HepG2 (cell line): ENCODE measurements at regions not wholly inside any gene's neighbourhood (a gene's known extent, or its start where the extent isn't known, plus 50 kb on each side); places are given as distances from the start of the nearest gene placed in this dataset.

ENCODE experiments used
- ATAC-seq: fragments of 200-7000 bp; cut with Tn5 transposase; 3 replicates; pipeline ENCODE4 v1.9.1; 2020; ENCODE audit warnings: mild to moderate bottlenecking, moderate library complexity
- BruUV-seq: library from RNA; stranded (reverse); fragments of 400-500 nt; replicated peaks from 2 replicates; lab custom pipeline; 2021; lab: Mats Ljungman, UMichigan
- CTCF ChIA-PET: fragments of 300-600 bp; formaldehyde crosslinking; extraction: SDS; loops from one replicate; lab custom pipeline; 2021; ENCODE audit warnings: low total read pairs, inconsistent platforms, low intra/inter-chr PET ratio; lab: Yijun Ruan, JAX
- POLR2A ChIA-PET: fragments of 350-600 bp; sonication (Branson Sonifier 250); formaldehyde crosslinking; loops from one replicate; lab custom pipeline; 2020; ENCODE audit warnings: antibody characterized with exemption, inconsistent platforms; lab: Yijun Ruan, JAX
- DNase-seq: peaks from one replicate; pipeline ENCODE4 v3.0.0-alpha.2; 2015; ENCODE audit warnings: low spot score
- FAIRE-seq: peaks from 3 replicates; lab custom pipeline; 2011; peaks lifted over from hg19 to GRCh38; lab: Jason Lieb, UNC
- H2AFZ ChIP-seq: one replicate; pipeline ENCODE4 v1.6.1; 2011; ENCODE audit warnings: low read length, inconsistent platforms
- H3K27ac ChIP-seq: fragments of 300-600 bp; 3 replicates; pipeline ENCODE4 v1.8.0; 2011; ENCODE audit warnings: mixed run types, mild to moderate bottlenecking, mixed read lengths, low read length, inconsistent platforms; ENCODE audit not compliant: insufficient read depth; ENCODE audit errors: extremely low read length
- H3K27me3 ChIP-seq, 2 experiments: fragments of 200-600 bp in 1 of 2; 2 replicates in 1 of 2; 3 replicates in 1 of 2; pipeline versions ENCODE4 v1.6.0 to v1.8.0; 2011; ENCODE audit warnings: low read length in 2 of 2, mild to moderate bottlenecking in 2 of 2, moderate library complexity in 2 of 2, inconsistent platforms in 1 of 2; ENCODE audit not compliant: insufficient read depth in 2 of 2, control insufficient read depth in 1 of 2
- H3K36me3 ChIP-seq, 2 experiments: fragments of 200-600 bp in 1 of 2; replicated peaks in 1 of 2; 2 replicates in 1 of 2; 3 replicates in 1 of 2; pipeline versions ENCODE4 v1.5.1 to v1.8.0; 2011; ENCODE audit warnings: low read length in 2 of 2, inconsistent platforms in 1 of 2; ENCODE audit not compliant: insufficient read depth in 2 of 2, control insufficient read depth in 1 of 2
- H3K4me1 ChIP-seq: 2 replicates; pipeline ENCODE4 v1.5.1; 2012; ENCODE audit warnings: low read length, inconsistent platforms; ENCODE audit not compliant: insufficient read depth
- H3K4me2 ChIP-seq: 2 replicates; pipeline ENCODE4 v1.6.0; 2011; ENCODE audit warnings: low read depth, low read length, inconsistent platforms
- H3K4me3 ChIP-seq, 3 experiments: fragments of 200-600 bp in 1 of 3; sonication (generic), shearing (Covaris generic) in 1 of 3; replicated peaks in 1 of 3; 2 replicates each; pipeline ENCODE4 v1.5.1; 2011 to 2016; ENCODE audit warnings: low read length in 3 of 3, inconsistent platforms in 2 of 3, low read depth in 2 of 3, mild to moderate bottlenecking in 2 of 3, control low read depth in 1 of 3, mixed read lengths in 1 of 3; ENCODE audit not compliant: insufficient read depth in 1 of 3
- H3K79me2 ChIP-seq: one replicate; pipeline ENCODE4 v1.6.1; 2011; ENCODE audit warnings: low read length, inconsistent platforms; ENCODE audit not compliant: insufficient read depth
- H3K9ac ChIP-seq: 2 replicates; pipeline ENCODE4 v1.6.0; 2011; ENCODE audit warnings: mild to moderate bottlenecking, low read depth, low read length, inconsistent platforms; ENCODE audit not compliant: insufficient read depth
- H3K9me3 ChIP-seq: 2 replicates; pipeline ENCODE4 v1.5.1; 2012; ENCODE audit warnings: mild to moderate bottlenecking, low read length
- H4K20me1 ChIP-seq: 2 replicates; pipeline ENCODE4 v1.6.0; 2011; ENCODE audit warnings: inconsistent platforms, mild to moderate bottlenecking, low read length, moderate library complexity; ENCODE audit not compliant: insufficient read depth
- ATF6 ChIP-seq: sonication (generic); formaldehyde crosslinking; conservative IDR thresholded peaks from 2 replicates; pipeline ENCODE4 v1.4.0; 2020; ENCODE audit warnings: missing genetic modification reagents
- CHD2 ChIP-seq: IDR thresholded peaks from 2 replicates; pipeline ENCODE4 v1.6.1; 2011; ENCODE audit warnings: low read depth, low read length, improper control_type of control experiment
- FOXO4 ChIP-seq: sonication (generic); formaldehyde crosslinking; conservative IDR thresholded peaks from 2 replicates; pipeline ENCODE4 v1.8.1; 2023; ENCODE audit warnings: missing genetic modification reagents
- GFI1 ChIP-seq: sonication (generic); formaldehyde crosslinking; IDR thresholded peaks from 2 replicates; pipeline ENCODE4 v1.5.0; 2020; ENCODE audit warnings: missing genetic modification reagents, mild to moderate bottlenecking, borderline replicate concordance
- KLF11 ChIP-seq: IDR thresholded peaks from 2 replicates; pipeline ENCODE4 v1.6.1; 2016; ENCODE audit warnings: missing compliant biosample characterization
- MAF1 ChIP-seq: sonication (generic); formaldehyde crosslinking; IDR thresholded peaks from 2 replicates; pipeline ENCODE4 v1.5.0; 2020; ENCODE audit warnings: missing genetic modification reagents, borderline replicate concordance
- MED1 ChIP-seq: sonication (generic); formaldehyde crosslinking; IDR thresholded peaks from 2 replicates; pipeline ENCODE4 v1.4.0; 2020; ENCODE audit warnings: missing genetic modification reagents
- NFKB2 ChIP-seq: sonication (generic); formaldehyde crosslinking; IDR thresholded peaks from 2 replicates; pipeline ENCODE4 v1.4.0; 2020; ENCODE audit warnings: missing genetic modification reagents, borderline replicate concordance
- PHF5A ChIP-seq: IDR thresholded peaks from one replicate; pipeline ENCODE4 v1.6.1; 2018; ENCODE audit warnings: low read depth, missing genetic modification reagents; ENCODE audit not compliant: unreplicated experiment
- POLR2G ChIP-seq: fragments of 200-400 bp; formaldehyde crosslinking; IDR thresholded peaks from 2 replicates; pipeline ENCODE4 v1.6.1; 2018; ENCODE audit warnings: mild to moderate bottlenecking, low read depth, low read length, moderate library complexity
- RBAK ChIP-seq: sonication (generic); formaldehyde crosslinking; IDR thresholded peaks from 2 replicates; pipeline ENCODE4 v1.5.1; 2020; ENCODE audit warnings: mild to moderate bottlenecking, missing genetic modification reagents
- RFXANK ChIP-seq: IDR thresholded peaks from 2 replicates; pipeline ENCODE4 v1.6.1; 2016
- SUZ12 ChIP-seq: fragments of 150-350 bp; IDR thresholded peaks from 2 replicates; pipeline ENCODE4 v1.6.1; 2014; ENCODE audit warnings: low read depth, low read length
- WIZ ChIP-seq: sonication (generic); formaldehyde crosslinking; IDR thresholded peaks from 2 replicates; pipeline ENCODE4 v1.5.1; 2020; ENCODE audit warnings: mild to moderate bottlenecking, missing genetic modification reagents
- ZNF124 ChIP-seq: sonication (generic); formaldehyde crosslinking; IDR thresholded peaks from 2 replicates; pipeline ENCODE4 v1.4.0; 2020; ENCODE audit warnings: missing genetic modification reagents
- ZNF468 ChIP-seq: sonication (generic); formaldehyde crosslinking; IDR thresholded peaks from 2 replicates; pipeline ENCODE4 v1.8.0; 2022; ENCODE audit warnings: mild to moderate bottlenecking, moderate library complexity, missing genetic modification reagents
- ZNF703 ChIP-seq: sonication (generic); formaldehyde crosslinking; IDR thresholded peaks from 2 replicates; pipeline ENCODE4 v1.5.1; 2020; ENCODE audit warnings: missing genetic modification reagents, mild to moderate bottlenecking, moderate library complexity, borderline replicate concordance
- ZNF878 ChIP-seq: sonication (generic); formaldehyde crosslinking; IDR thresholded peaks from 2 replicates; pipeline ENCODE4 v1.8.1; 2023; ENCODE audit warnings: mild to moderate bottlenecking, missing genetic modification reagents, moderate library complexity
- WGBS: methylation state at CpG from one replicate; pipeline ENCODE4 v1.1.6; 2017; ENCODE audit warnings: low lambda C conversion rate; 5-methylcytosine and 5-hydroxymethylcytosine counted together
- in situ Hi-C: cut with HindIII; loops from 2 replicates; pipeline ENCODE4 v1.10.0; 2017; ENCODE audit warnings: low pct_unique_long_range_greater_than_20kb; ENCODE audit not compliant: extremely low pct_ligation_motif_present
- intact Hi-C: fragments of 100-400 bp; cut with micrococcal nuclease; formaldehyde crosslinking; loops from one replicate; pipeline ENCODE4 v1.10.0; 2022; ENCODE audit not compliant: unreplicated experiment

DNA sequence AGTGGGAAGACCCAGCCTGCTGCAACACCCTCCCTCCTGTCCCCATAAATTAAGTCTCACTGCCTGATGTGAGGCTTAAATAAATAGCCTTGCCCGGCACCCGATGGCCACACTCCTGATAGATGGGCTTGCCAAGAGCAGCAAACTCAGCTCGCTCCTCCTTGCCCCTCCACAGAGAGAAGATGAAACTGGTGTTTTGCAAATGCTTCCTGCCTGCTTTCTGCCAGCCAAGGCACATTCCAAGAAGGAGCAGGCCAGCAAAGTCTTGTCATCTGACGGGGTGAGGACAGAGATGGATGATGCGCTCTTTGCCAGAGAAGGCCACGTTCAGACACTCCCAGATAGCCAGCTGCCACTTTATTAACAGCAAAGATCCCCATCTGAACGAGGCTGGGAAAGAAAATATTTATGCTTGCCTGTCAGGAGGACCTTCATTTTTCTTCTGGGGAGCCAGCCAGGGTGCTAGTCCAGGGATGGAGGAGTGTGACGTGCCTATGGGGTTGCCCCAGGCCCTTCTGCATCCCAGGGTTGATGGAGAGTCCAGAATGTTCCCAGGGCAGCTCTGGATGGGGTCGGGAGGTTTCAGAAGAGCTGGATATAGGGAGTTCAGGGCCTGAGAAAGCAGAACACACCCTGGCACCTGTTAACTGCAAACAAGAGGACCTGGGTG is 265.4 kb downstream of the FOXD2 start:
- H4K20me1 ChIP-seq, result no peaks in the 10 kb centered on the region
- BruUV-seq, result no TSS peak
- DNase-seq (no peak), ATAC-seq (no peak), FAIRE-seq (no peak)
- H3K4me2 ChIP-seq, result no peak overlapping the region
- TF ChIP-seq SUZ12 (no peak), RFXANK (CRISPR knock-in tag) (no peak), KLF11 (CRISPR knock-in tag) (no peak), NFKB2 (CRISPR knock-in tag) (no peak), GFI1 (CRISPR knock-in tag) (no peak), ZNF468 (CRISPR knock-in tag) (no peak), CHD2 (no peak), ZNF703 (CRISPR knock-in tag) (no peak), MAF1 (CRISPR knock-in tag) (no peak), ZNF878 (no peak), RBAK (CRISPR knock-in tag) (no peak), MED1 (no peak), ATF6 (CRISPR knock-in tag) (no peak), WIZ (CRISPR knock-in tag) (no peak), ZNF124 (CRISPR knock-in tag) (no peak), POLR2G (no peak), FOXO4 (CRISPR knock-in tag) (no peak), PHF5A (CRISPR knock-in tag) (no peak)
- WGBS, result 21% methylated on average over 8 of the region's 9 CpGs
- no peak overlapping the region for H3K27ac ChIP-seq
- CTCF ChIA-PET, result no interaction called here
- H2AFZ ChIP-seq, result no peak overlapping the region
- in situ Hi-C loops, result loop anchor here (25.0 kb wide), 1 partner anchor 516 kb away; the partner anchor contains the start of gene PDZK1IP1
- H3K27me3 ChIP-seq, result peaks cover 1 to 19% of the 10 kb centered on the region in 2 experiments; a peak in 4 of 5 replicates
- no peaks in the 10 kb centered on the region for H3K36me3 ChIP-seq
- H3K4me1 ChIP-seq, result no peaks in the 10 kb centered on the region
- H3K79me2 ChIP-seq, result no peaks in the 10 kb centered on the region
- H3K9me3 ChIP-seq, result no peaks in the 10 kb centered on the region
- POLR2A ChIA-PET, result no interaction called here
- no peak overlapping the region for H3K4me3 ChIP-seq
- intact Hi-C loops, result no loop called here
- H3K9ac ChIP-seq, result no peak overlapping the region
